DOHH2 (cell line): ENCODE measurements at regions not wholly inside any gene's neighbourhood (a gene's known extent, or its start where the extent isn't known, plus 50 kb on each side); places are given as distances from the start of the nearest gene placed in this dataset.

ENCODE experiments used
- H3F3A ChIP-seq: fragments of 200-600 bp; sonication (generic), shearing (Covaris generic); 2 replicates; pipeline ENCODE4 v1.6.0; 2016; ENCODE audit warnings: antibody characterized with exemption, mild to moderate bottlenecking; ENCODE audit not compliant: control insufficient read depth, insufficient read depth
- H3K27ac ChIP-seq: fragments of 200-600 bp; sonication (generic); 2 replicates; pipeline ENCODE4 v1.5.1; 2014; ENCODE audit warnings: low read depth, mild to moderate bottlenecking, low read length, moderate library complexity
- H3K27me3 ChIP-seq: fragments of 200-600 bp; sonication (generic); 2 replicates; pipeline ENCODE4 v1.6.1; 2014; ENCODE audit warnings: mild to moderate bottlenecking, low read length, mixed read lengths; ENCODE audit not compliant: control insufficient read depth
- H3K36me3 ChIP-seq: fragments of 200-600 bp; sonication (generic); 2 replicates; pipeline ENCODE4 v1.6.1; 2014; ENCODE audit warnings: mild to moderate bottlenecking, low read length, moderate library complexity, mixed read lengths; ENCODE audit not compliant: control insufficient read depth
- H3K4me1 ChIP-seq: fragments of 200-600 bp; sonication (generic); 2 replicates; pipeline ENCODE4 v1.6.1; 2014; ENCODE audit warnings: mild to moderate bottlenecking, low read length, mixed read lengths; ENCODE audit not compliant: control insufficient read depth
- H3K4me2 ChIP-seq: fragments of 200-600 bp; sonication (generic); 2 replicates; pipeline ENCODE4 v1.6.0; 2014; ENCODE audit warnings: mild to moderate bottlenecking, low read length, moderate library complexity
- H3K4me3 ChIP-seq: fragments of 200-600 bp; sonication (generic); 2 replicates; pipeline ENCODE4 v1.5.1; 2014; ENCODE audit warnings: mild to moderate bottlenecking, low read length, mixed read lengths
- H3K79me2 ChIP-seq: fragments of 200-600 bp; sonication (generic); 2 replicates; pipeline ENCODE4 v1.6.1; 2014; ENCODE audit warnings: mild to moderate bottlenecking, low read length, mixed read lengths; ENCODE audit not compliant: control insufficient read depth
- H3K9me2 ChIP-seq: fragments of 200-600 bp; sonication (generic); replicated peaks from 2 replicates; pipeline ENCODE4 v1.6.1; 2014; ENCODE audit warnings: mild to moderate bottlenecking, low read length, mixed read lengths; ENCODE audit not compliant: control insufficient read depth
- H3K9me3 ChIP-seq: fragments of 200-600 bp; sonication (generic); 2 replicates; pipeline ENCODE4 v1.6.1; 2014; ENCODE audit warnings: antibody characterized with exemption, low read length, mixed read lengths; ENCODE audit not compliant: control insufficient read depth, insufficient read depth
- H4K20me1 ChIP-seq: fragments of 200-600 bp; sonication (generic); 2 replicates; pipeline ENCODE4 v1.6.0; 2014; ENCODE audit warnings: low read depth, mild to moderate bottlenecking, antibody characterized with exemption, low read length, moderate library complexity; ENCODE audit not compliant: control insufficient read depth, insufficient read depth
- EZH2phosphoT487 ChIP-seq: fragments of 200-600 bp; sonication (generic); IDR thresholded peaks from 2 replicates; pipeline ENCODE4 v1.6.1; 2017; ENCODE audit warnings: borderline replicate concordance, mild to moderate bottlenecking, antibody characterized with exemption, low read length, moderate library complexity, mixed read lengths
- TF ChIP-seq, protein P1 (sequence below): fragments of 200-600 bp; sonication (generic); IDR thresholded peaks from one replicate; pipeline ENCODE4 v1.5.1; 2014; ENCODE audit warnings: antibody characterized with exemption, mild to moderate bottlenecking, low read depth, low read length; ENCODE audit not compliant: poor library complexity, severe bottlenecking

DNA sequence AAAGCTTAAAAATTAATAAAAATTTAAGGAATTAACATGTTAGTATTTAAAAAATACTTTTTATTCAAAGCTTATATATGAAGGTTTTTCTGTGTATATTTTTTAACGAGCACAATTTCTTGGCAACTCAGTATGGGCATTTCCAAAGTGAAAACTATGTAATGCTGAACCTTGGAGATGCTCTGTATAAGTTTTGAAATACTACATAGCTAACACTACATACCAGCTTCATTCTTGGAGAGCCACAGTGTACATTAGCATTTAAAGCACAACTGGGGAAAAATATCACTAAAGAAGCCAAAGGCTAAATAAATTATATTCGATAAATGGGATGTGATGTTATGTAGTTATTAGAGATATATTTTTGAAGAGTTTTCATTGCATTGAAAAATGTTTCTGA lies 446.5 kb downstream of the CCDC85A start:
- Histone ChIP-seq H3K9me2 (no peaks in the 10 kb centered on the region), H3K36me3 (no peaks in the 10 kb centered on the region), H3K27ac (no peak overlapping the region), H3K4me2 (no peak overlapping the region), H3F3A (no peaks in the 10 kb centered on the region), H4K20me1 (no peaks in the 10 kb centered on the region), H3K4me3 (no peak overlapping the region), H3K79me2 (no peaks in the 10 kb centered on the region), H3K27me3 (no peaks in the 10 kb centered on the region), H3K4me1 (no peaks in the 10 kb centered on the region), H3K9me3 (no peaks in the 10 kb centered on the region)
- no peak for TF ChIP-seq EZH2phosphoT487
- TF ChIP-seq, protein P1, sequence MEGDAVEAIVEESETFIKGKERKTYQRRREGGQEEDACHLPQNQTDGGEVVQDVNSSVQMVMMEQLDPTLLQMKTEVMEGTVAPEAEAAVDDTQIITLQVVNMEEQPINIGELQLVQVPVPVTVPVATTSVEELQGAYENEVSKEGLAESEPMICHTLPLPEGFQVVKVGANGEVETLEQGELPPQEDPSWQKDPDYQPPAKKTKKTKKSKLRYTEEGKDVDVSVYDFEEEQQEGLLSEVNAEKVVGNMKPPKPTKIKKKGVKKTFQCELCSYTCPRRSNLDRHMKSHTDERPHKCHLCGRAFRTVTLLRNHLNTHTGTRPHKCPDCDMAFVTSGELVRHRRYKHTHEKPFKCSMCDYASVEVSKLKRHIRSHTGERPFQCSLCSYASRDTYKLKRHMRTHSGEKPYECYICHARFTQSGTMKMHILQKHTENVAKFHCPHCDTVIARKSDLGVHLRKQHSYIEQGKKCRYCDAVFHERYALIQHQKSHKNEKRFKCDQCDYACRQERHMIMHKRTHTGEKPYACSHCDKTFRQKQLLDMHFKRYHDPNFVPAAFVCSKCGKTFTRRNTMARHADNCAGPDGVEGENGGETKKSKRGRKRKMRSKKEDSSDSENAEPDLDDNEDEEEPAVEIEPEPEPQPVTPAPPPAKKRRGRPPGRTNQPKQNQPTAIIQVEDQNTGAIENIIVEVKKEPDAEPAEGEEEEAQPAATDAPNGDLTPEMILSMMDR = no peak

DNA sequence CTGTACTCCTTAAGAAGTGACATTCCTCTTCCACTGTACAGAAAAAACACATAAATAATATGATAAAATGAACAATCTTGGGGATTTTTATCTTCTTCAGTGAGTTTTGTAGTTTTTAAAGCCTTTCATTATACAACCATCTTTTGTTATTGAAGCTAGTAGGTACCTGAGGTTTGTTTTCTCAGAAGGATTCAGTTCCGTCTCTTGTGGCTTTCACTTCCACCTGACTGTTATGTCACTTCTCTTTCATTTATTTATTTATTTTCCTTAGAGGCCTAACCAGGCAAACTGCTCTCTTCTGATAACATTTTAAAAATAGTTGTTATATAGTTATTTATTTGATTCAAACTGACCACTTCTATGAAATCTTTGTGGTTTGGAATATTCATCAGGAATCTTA lies 464.2 kb downstream of the CCDC85A start:
- H3K27ac ChIP-seq = no peak overlapping the region
- H4K20me1 ChIP-seq = no peaks in the 10 kb centered on the region
- H3K4me3 ChIP-seq = no peak overlapping the region
- H3F3A ChIP-seq = no peaks in the 10 kb centered on the region
- TF ChIP-seq, protein P1 = no peak
- TF ChIP-seq EZH2phosphoT487 = no peak
- no peaks in the 10 kb centered on the region for H3K9me3 ChIP-seq
- H3K4me2 ChIP-seq = no peak overlapping the region
- H3K9me2 ChIP-seq = peaks cover 3% of the 10 kb centered on the region; the same call in 1 of the 2 replicates
- no peaks in the 10 kb centered on the region for H3K79me2 ChIP-seq
- H3K4me1 ChIP-seq = no peaks in the 10 kb centered on the region
- no peaks in the 10 kb centered on the region for H3K27me3 ChIP-seq
- no peaks in the 10 kb centered on the region for H3K36me3 ChIP-seq

DNA sequence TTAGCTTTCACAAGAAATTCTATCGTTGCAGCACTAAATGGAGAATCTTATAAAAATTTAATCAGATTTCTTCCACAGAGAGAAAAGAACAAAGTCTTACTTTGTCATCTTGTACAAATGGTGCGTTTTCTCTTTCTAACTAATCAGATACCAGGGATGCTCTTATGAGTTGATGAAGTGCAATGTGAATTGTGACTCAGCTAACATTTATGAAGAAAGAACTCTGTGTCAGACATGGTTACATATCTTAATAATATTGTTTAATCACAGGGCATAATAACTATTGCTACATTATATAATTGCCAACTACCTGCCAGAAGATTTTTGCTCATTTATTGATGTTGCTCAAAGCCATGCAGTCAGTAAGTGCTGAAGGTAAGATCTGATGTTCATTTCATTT lies 465.0 kb downstream of the CCDC85A start:
- H3F3A ChIP-seq = no peaks in the 10 kb centered on the region
- H3K4me3 ChIP-seq = no peak overlapping the region
- H3K27ac ChIP-seq = no peak overlapping the region
- H3K79me2 ChIP-seq = no peaks in the 10 kb centered on the region
- H3K27me3 ChIP-seq = no peaks in the 10 kb centered on the region
- no peak overlapping the region for H3K4me2 ChIP-seq
- no peaks in the 10 kb centered on the region for H3K36me3 ChIP-seq
- TF ChIP-seq, protein P1 = no peak
- TF ChIP-seq EZH2phosphoT487 = no peak
- H3K9me3 ChIP-seq = no peaks in the 10 kb centered on the region
- H3K4me1 ChIP-seq = no peaks in the 10 kb centered on the region
- no peaks in the 10 kb centered on the region for H4K20me1 ChIP-seq
- H3K9me2 ChIP-seq = no peaks in the 10 kb centered on the region

DNA sequence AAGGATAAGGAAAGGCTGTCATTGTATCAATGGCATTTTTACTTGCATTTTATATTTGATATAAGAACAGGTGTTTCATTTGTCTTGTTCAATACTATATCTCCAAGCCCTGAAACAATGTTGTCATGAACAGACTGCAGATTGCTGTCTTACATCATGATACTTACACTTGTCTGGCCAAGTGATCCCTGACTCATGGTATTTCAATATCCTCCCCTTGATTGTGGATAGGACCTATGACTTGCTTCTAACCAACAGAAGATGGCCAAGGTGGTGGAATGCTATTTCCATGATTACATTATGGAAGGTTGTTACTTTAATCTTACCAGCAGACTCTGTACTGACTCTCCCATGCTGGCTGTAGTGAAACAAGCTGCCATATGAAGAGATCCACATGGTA lies 471.1 kb downstream of the CCDC85A start:
- Histone ChIP-seq H3K9me2 (no peaks in the 10 kb centered on the region), H3F3A (no peaks in the 10 kb centered on the region), H3K4me3 (no peak overlapping the region), H3K79me2 (no peaks in the 10 kb centered on the region), H3K4me1 (no peaks in the 10 kb centered on the region), H3K27me3 (no peaks in the 10 kb centered on the region), H3K36me3 (no peaks in the 10 kb centered on the region), H4K20me1 (no peaks in the 10 kb centered on the region), H3K27ac (no peak overlapping the region), H3K4me2 (no peak overlapping the region), H3K9me3 (no peaks in the 10 kb centered on the region)
- no peak for TF ChIP-seq EZH2phosphoT487
- TF ChIP-seq, protein P1 = no peak
